Activated CD8-positive, alpha-beta memory T cell treated with anti-CD3 and anti-CD28 coated beads, Interleukin-2, amount 10 ng/mL, durations not matched to agents 7 days and 5 days (primary cell): ENCODE measurements at regions not wholly inside any gene's neighbourhood (a gene's known extent, or its start where the extent isn't known, plus 50 kb on each side); places are given as distances from the start of the nearest gene placed in this dataset.

ENCODE experiments used
- ATAC-seq: fragments of 150-1000 bp; cut with Tn5 transposase; one replicate; pipeline ENCODE4 v1.10.0; 2021; ENCODE audit warnings: moderate library complexity
- CTCF ChIA-PET: fragments of 350-600 bp; sonication (Branson Sonifier 250); formaldehyde crosslinking; loops from one replicate; lab custom pipeline; 2021; ENCODE audit warnings: antibody characterized with exemption; lab: Charles Lee
- DNase-seq: peaks from one replicate; pipeline ENCODE4 v3.0.0-alpha.2; 2020
- H3K27ac Mint-ChIP-seq: one replicate; pipeline ENCODE4 v1.8.0; 2021; ENCODE audit warnings: mild to moderate bottlenecking, mixed read lengths
- H3K27me3 Mint-ChIP-seq: one replicate; pipeline ENCODE4 v1.8.0; 2021; ENCODE audit warnings: mixed read lengths
- H3K36me3 Mint-ChIP-seq: one replicate; pipeline ENCODE4 v1.8.0; 2021; ENCODE audit warnings: mild to moderate bottlenecking, mixed read lengths
- H3K4me1 Mint-ChIP-seq: one replicate; pipeline ENCODE4 v1.8.0; 2021; ENCODE audit warnings: mixed read lengths
- H3K4me3 Mint-ChIP-seq: one replicate; pipeline ENCODE4 v1.8.0; 2021; ENCODE audit warnings: mild to moderate bottlenecking, moderate library complexity, mixed read lengths
- H3K9me3 Mint-ChIP-seq: one replicate; pipeline ENCODE4 v1.8.0; 2022; ENCODE audit warnings: low read depth, mixed read lengths

DNA sequence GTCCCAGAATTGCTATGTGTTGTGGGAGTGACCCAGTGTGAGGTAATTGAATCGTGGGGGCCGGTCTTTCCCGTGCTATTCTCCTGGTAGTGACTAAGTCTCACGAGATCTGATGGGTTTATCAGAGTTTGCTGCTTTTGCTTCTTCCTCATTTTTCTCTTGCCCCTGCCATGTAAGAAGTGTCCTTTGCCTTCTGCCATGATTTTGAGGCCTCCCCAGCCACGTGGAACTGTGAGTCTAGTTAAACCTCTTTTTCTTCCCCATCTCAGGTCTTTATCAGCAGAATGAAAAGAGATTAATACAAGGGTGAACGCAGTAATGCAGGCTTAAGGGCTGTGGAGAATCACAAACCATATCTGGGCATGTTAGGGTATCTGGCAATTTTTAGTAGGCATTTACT lies 624.0 kb downstream of the USP25 start:
- Mint-ChIP-seq H3K36me3 (no peaks in the 10 kb centered on the region), H3K4me3 (no peak overlapping the region), H3K27ac (no peak overlapping the region), H3K9me3 (no peaks in the 10 kb centered on the region), H3K27me3 (no peaks in the 10 kb centered on the region), H3K4me1 (no peaks in the 10 kb centered on the region)
- no peak for ATAC-seq
- DNase-seq = no peak
- CTCF ChIA-PET = no interaction called here

DNA sequence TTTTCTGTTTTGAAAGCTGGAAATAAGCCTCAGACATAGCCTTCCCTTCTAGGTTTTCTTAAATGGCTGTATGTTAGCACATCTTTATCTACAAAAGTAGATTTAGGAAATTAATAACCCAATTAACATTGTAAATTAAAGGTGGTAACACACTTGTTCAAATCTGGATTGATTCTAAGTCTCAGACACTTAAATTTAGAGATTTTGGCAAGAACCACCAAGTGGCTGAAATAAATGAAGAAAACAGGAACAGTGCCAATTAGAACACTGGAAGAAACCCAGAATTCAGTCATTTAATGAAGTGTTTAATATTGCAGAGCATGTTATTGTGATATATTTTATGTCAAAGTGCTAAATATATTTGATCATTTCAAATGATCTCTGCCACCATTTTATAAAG lies 628.2 kb downstream of the USP25 start:
- ATAC-seq (no peak), DNase-seq (no peak)
- Mint-ChIP-seq H3K4me3 (no peak overlapping the region), H3K27ac (no peak overlapping the region), H3K27me3 (no peaks in the 10 kb centered on the region), H3K36me3 (no peaks in the 10 kb centered on the region), H3K4me1 (no peaks in the 10 kb centered on the region), H3K9me3 (no peaks in the 10 kb centered on the region)
- CTCF ChIA-PET = no interaction called here

DNA sequence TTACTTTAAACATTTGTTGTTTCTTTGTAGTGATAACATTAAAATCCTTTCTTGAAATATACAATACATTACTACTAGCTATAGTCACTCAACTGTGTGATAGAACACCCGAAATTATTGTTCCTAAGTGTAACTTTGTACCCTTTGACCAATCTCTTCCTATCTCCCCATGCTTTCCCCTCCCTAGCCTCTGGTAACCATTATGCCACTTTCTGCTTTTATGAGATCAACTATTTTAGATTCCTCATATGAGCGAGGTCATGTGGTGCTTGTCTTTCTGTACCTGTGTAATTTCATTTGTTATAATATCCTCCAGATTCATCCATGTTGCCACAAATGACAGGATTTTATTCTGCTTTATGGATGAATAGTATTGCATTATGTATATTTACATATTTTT lies 629.0 kb downstream of the USP25 start:
- ATAC-seq (no peak), DNase-seq (no peak)
- H3K4me3 Mint-ChIP-seq = no peak overlapping the region
- H3K27ac Mint-ChIP-seq = no peak overlapping the region
- H3K4me1 Mint-ChIP-seq = no peaks in the 10 kb centered on the region
- H3K36me3 Mint-ChIP-seq = no peaks in the 10 kb centered on the region
- CTCF ChIA-PET = no interaction called here
- no peaks in the 10 kb centered on the region for H3K27me3 Mint-ChIP-seq
- H3K9me3 Mint-ChIP-seq = no peaks in the 10 kb centered on the region

DNA sequence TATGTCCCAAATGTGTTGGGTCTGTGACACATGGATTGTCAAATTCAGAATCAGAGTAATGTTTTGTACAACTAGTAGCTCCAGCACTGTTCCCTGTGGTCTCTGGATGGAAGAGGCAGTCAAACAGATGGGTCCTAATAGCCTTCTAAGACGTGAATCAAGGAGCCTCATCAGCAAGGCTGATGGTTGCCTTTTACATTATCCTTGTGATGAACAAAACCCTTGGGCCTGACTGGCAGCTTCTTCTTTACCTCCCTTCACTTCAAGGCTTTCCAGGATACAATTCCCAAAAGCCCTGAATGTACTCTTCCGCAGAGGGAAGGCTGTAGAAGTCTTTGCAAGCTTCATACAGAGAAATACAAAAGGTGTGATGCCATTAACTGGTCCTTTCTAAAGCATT lies 633.3 kb downstream of the USP25 start:
- ATAC-seq (no peak), DNase-seq (no peak)
- no peaks in the 10 kb centered on the region for H3K4me1 Mint-ChIP-seq
- CTCF ChIA-PET = no interaction called here
- H3K4me3 Mint-ChIP-seq = no peak overlapping the region
- H3K27ac Mint-ChIP-seq = no peak overlapping the region
- no peaks in the 10 kb centered on the region for H3K9me3 Mint-ChIP-seq
- no peaks in the 10 kb centered on the region for H3K27me3 Mint-ChIP-seq
- no peaks in the 10 kb centered on the region for H3K36me3 Mint-ChIP-seq

DNA sequence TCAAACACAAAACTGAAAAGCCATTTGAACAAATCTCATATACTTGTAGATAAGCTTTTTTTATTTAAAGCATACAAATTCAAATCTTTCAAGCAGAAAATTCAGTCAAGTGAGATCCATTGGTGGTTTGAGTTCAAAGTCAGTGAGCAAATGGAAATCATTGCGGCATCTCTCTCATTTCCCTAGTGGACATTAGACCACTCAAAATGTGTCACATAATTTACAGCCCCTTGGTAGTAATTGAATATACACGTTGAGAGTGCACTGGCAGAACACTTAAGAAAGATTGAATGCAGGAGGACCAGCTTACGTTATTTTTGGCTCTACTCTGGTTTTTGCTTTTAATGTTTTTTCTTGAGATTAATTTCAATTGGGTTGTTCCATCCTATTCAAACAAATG lies 633.7 kb downstream of the USP25 start:
- Mint-ChIP-seq H3K4me3 (no peak overlapping the region), H3K36me3 (no peaks in the 10 kb centered on the region), H3K27ac (no peak overlapping the region), H3K9me3 (no peaks in the 10 kb centered on the region), H3K27me3 (no peaks in the 10 kb centered on the region), H3K4me1 (no peaks in the 10 kb centered on the region)
- DNase-seq (no peak), ATAC-seq (no peak)
- CTCF ChIA-PET = no interaction called here

DNA sequence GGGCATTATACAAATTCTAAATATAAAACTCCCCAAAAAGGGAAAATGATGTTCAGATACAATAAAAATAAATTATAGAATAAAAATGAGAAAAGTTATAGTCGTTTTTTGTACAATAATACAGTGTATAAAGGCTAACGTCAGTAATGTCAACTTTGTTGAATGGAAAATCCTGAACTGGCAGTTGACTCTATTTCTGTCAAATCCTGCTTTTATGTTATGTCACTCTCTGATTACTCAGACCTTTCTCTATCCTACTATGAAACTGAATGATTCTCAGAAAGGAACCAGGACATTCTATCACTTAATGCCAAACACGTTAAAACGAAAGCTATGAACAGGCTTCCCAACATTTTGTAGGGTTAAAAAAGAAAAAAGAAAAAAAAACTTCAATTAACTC lies 636.4 kb downstream of the USP25 start:
- no peaks in the 10 kb centered on the region for H3K36me3 Mint-ChIP-seq
- no peak overlapping the region for H3K4me3 Mint-ChIP-seq
- H3K27ac Mint-ChIP-seq = no peak overlapping the region
- CTCF ChIA-PET = no interaction called here
- DNase-seq = no peak
- no peaks in the 10 kb centered on the region for H3K9me3 Mint-ChIP-seq
- no peaks in the 10 kb centered on the region for H3K4me1 Mint-ChIP-seq
- no peaks in the 10 kb centered on the region for H3K27me3 Mint-ChIP-seq
- ATAC-seq = no peak

DNA sequence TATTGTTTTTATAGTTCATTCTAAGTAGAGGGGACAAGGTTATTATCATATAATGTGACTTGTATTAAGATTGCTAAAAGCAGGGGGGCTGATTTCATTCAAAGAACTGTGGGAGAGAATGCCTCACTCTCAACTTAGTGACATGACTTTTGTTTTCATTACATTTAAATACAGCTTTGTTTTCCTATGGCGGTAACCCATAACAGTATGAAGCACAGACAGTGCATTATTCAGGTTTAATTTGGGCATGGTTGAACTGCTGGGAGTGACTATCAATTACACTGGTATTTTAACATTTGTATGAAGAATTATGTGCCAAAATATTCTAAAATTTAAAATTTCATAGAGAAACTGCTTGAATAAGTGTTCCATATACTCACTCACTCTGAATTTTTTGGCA lies 637.3 kb downstream of the USP25 start:
- Mint-ChIP-seq H3K27ac (no peak overlapping the region), H3K36me3 (no peaks in the 10 kb centered on the region), H3K4me1 (no peaks in the 10 kb centered on the region), H3K27me3 (no peaks in the 10 kb centered on the region), H3K9me3 (no peaks in the 10 kb centered on the region), H3K4me3 (no peak overlapping the region)
- ATAC-seq (no peak), DNase-seq (no peak)
- CTCF ChIA-PET = no interaction called here

DNA sequence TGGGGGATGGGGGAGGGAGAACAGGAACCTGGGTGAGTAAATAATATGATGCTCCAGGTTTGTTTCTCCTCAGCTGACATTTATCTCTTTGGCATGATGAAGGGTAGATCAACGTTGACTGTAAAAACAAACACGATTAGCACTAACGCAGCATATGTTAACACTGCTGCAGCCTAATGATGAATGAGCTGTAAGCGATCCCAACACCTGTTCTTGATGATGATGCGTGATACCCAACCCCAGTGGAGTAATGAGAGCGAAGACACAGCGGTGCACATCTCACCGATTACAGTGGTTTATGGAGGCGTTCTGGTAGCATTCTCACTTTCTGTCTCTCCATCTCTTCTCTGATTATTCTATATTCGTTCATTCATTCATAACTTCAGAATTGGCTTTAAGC lies 640.4 kb downstream of the USP25 start:
- Mint-ChIP-seq H3K36me3 (no peaks in the 10 kb centered on the region), H3K4me1 (no peaks in the 10 kb centered on the region), H3K27ac (no peak overlapping the region), H3K9me3 (peaks cover 2% of the 10 kb centered on the region), H3K4me3 (no peak overlapping the region), H3K27me3 (no peaks in the 10 kb centered on the region)
- CTCF ChIA-PET = no interaction called here
- DNase-seq (no peak), ATAC-seq (no peak)

DNA sequence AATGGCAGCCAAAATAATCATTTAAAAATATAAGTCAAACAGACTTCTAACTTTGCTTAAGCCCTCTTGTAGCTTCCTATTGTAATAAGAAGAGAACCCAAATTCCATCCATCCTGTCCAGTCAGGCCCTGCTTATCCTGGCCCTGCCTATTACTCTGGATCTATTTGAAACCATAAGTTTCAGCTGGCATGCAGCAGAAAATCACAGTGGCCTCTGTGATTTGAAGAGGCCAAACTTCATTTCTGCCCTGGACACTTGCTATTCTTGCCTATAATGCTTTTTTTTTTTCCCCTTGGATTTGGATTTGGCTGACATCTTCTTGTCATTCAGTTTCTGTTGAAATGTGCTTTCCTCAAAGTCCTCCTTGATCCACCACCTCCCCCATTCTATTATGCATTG lies 642.8 kb downstream of the USP25 start:
- ATAC-seq (no peak), DNase-seq (no peak)
- Mint-ChIP-seq H3K27me3 (no peaks in the 10 kb centered on the region), H3K36me3 (no peaks in the 10 kb centered on the region), H3K9me3 (peaks cover 2% of the 10 kb centered on the region), H3K4me3 (no peak overlapping the region), H3K4me1 (no peaks in the 10 kb centered on the region), H3K27ac (no peak overlapping the region)
- CTCF ChIA-PET = no interaction called here

DNA sequence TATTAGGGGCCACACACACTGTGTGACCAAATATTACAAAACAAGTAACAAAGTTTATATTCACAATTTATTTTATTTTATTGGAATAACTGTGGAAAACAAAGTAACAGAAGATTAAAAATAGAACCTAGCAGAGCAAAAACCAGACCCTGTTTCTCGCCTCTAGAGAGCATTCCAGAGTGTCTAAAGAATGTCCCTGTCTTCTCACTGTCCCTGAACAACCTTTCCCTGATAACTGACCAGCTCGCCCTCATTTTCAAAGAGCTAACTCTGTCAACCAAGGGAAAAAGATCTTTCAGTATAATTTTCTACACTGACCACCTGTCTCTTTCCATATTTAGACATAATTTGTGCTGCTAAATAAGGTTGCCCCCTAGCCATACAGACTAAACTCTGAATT lies 646.9 kb downstream of the USP25 start:
- ATAC-seq = no peak
- DNase-seq = no peak
- Mint-ChIP-seq H3K9me3 (peaks cover 2% of the 10 kb centered on the region), H3K36me3 (no peaks in the 10 kb centered on the region), H3K4me3 (no peak overlapping the region), H3K27ac (no peak overlapping the region), H3K27me3 (no peaks in the 10 kb centered on the region), H3K4me1 (no peaks in the 10 kb centered on the region)
- CTCF ChIA-PET = no interaction called here

DNA sequence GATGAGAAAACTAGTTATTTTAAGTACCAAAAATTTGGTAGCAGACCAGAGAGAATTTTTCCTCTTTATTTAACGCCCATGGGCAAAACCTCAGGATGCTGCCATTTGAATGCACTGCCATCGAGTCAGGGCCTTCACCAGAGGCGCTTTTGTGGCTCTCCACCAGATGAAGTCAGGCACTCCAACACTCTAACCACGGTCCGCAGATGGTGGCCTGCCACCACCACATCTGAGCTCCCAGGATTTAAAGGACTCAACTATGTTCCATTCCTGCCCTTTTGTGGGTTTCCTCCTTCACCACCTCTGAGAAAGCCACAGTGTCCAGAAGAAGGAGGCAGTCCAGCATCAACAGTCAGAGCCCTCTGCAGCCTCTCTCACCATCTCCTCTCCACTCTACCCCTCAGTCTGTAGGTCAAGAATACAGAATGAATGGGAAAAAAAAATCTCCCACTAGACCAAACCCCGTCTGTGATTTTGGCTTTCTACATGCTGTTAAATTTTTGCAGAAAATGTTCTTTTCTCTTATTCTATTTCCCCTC lies 647.4 kb downstream of the USP25 start:
- H3K27ac Mint-ChIP-seq = no peak overlapping the region
- no peaks in the 10 kb centered on the region for H3K4me1 Mint-ChIP-seq
- CTCF ChIA-PET = no interaction called here
- no peak for DNase-seq
- H3K4me3 Mint-ChIP-seq = no peak overlapping the region
- no peaks in the 10 kb centered on the region for H3K27me3 Mint-ChIP-seq
- H3K9me3 Mint-ChIP-seq = peaks cover 2% of the 10 kb centered on the region
- no peaks in the 10 kb centered on the region for H3K36me3 Mint-ChIP-seq
- no peak for ATAC-seq

DNA sequence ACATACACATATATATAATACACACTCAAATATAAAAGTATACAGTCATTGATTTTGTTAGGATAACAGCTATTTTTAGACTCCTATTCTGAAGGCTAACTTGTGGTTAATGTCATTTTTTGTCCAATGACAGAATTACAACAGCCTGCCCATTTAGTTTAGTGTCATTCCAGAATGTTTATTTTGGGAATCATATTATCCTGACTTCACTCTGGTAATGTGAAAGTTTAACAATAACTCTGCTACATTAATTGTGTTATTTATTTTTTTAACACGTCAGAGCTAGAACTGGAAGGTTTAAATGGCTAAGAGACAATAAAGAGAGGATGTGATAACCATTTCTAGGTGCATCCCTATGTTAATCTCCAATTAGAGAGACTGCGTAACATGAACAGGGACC lies 648.1 kb downstream of the USP25 start:
- Mint-ChIP-seq H3K36me3 (no peaks in the 10 kb centered on the region), H3K9me3 (peaks cover under 1% of the 10 kb centered on the region), H3K27me3 (no peaks in the 10 kb centered on the region), H3K4me1 (no peaks in the 10 kb centered on the region), H3K4me3 (no peak overlapping the region), H3K27ac (no peak overlapping the region)
- CTCF ChIA-PET = no interaction called here
- DNase-seq = no peak
- ATAC-seq = no peak

DNA sequence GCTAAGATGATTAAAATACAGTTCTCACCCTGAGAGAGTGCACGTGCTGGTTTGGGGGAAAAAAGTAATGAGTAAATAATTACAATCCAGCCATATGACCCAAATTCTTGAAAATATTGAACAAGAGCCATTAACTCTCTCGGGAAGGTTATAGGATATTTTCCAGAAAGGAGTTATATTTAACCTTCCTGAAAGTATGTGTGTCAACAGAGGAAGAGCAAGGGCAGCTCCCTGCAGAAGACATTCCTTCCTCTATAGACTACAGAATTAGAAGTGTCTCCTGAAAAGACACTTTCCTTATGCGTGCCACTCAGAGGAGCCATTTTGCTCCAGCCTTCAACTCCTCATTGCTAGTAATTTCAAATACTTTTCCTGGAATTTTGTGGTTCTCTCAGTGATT lies 648.7 kb downstream of the USP25 start:
- no peak overlapping the region for H3K27ac Mint-ChIP-seq
- H3K27me3 Mint-ChIP-seq = no peaks in the 10 kb centered on the region
- H3K9me3 Mint-ChIP-seq = no peaks in the 10 kb centered on the region
- DNase-seq = no peak
- ATAC-seq = no peak
- CTCF ChIA-PET = no interaction called here
- no peaks in the 10 kb centered on the region for H3K4me1 Mint-ChIP-seq
- no peaks in the 10 kb centered on the region for H3K36me3 Mint-ChIP-seq
- H3K4me3 Mint-ChIP-seq = no peak overlapping the region

DNA sequence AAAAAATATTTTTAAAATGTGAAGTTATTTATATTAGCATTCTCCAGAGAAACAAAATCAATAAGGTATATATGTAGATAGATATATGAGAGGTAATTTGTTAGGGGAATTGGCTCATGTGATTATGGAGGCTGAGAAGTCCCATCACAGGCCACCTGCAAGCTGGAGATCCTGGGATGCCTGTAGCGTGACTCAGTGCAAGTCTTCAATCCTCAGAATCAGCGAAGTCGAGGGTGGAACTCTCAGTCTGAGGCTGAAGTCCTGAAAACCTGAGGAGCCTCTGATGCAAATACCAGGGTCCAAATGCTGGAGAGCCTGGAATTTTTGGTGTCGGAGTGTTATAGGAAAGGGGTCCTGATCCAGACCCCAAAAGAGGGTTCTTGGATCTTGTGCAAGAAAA lies 658.5 kb downstream of the USP25 start:
- H3K9me3 Mint-ChIP-seq = peaks cover 10% of the 10 kb centered on the region
- no peaks in the 10 kb centered on the region for H3K4me1 Mint-ChIP-seq
- no peak overlapping the region for H3K4me3 Mint-ChIP-seq
- CTCF ChIA-PET = no interaction called here
- no peaks in the 10 kb centered on the region for H3K27me3 Mint-ChIP-seq
- DNase-seq = no peak
- no peak overlapping the region for H3K27ac Mint-ChIP-seq
- ATAC-seq = no peak
- no peaks in the 10 kb centered on the region for H3K36me3 Mint-ChIP-seq

DNA sequence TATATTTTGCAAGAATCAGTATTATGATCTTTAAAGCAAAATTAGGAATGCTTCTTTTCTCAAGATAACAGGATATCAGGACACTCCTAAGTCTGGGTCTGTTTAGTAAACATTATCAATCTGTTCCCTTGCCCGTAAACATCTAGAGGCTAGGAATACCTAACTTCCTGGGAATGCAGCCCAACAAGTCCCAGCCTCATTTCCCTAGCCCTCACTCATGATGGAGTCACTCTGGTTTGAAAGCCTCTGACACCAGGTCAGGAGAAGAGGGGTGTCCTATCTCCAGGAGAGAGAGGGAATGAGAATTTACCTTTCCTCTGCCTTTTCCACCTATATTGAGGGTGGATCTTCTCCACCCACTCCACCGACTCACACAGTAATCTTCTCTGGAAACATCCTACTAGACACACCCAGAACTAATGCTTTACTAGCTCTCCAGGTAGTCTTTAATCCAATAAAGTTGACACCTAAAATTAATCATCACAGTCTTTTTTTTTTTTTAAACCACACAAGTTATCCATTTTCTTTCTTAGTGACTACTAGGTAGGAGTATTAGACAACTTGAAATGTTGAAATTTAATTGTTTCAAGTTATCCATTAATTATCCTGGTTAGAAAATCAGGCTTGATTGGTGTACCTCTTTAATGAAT lies 659.3 kb downstream of the USP25 start:
- no peak for ATAC-seq
- Mint-ChIP-seq H3K9me3 (peaks cover 10% of the 10 kb centered on the region), H3K4me3 (no peak overlapping the region), H3K27ac (no peak overlapping the region), H3K4me1 (no peaks in the 10 kb centered on the region), H3K36me3 (no peaks in the 10 kb centered on the region), H3K27me3 (no peaks in the 10 kb centered on the region)
- CTCF ChIA-PET = no interaction called here
- no peak for DNase-seq
